ENCODE measurements at regions not wholly inside any gene's neighbourhood (a gene's known extent, or its start where the extent isn't known, plus 50 kb on each side); places are given as distances from the start of the nearest gene placed in this dataset.

GRCh38 chr6:170108456-170108855 is 182.4 kb downstream of the DLL1 start (continued):
- TF ChIP-seq RNF2 (IDR thresholded peaks at IDR 0.05; ENCODE audit: borderline replicate concordance, low read depth, low read length, missing control alignments, poor library complexity, severe bottlenecking) (no peak), SIRT6 (IDR thresholded peaks at IDR 0.05; ENCODE audit: low read length) (no peak), BACH1 (IDR thresholded peaks at IDR 0.05; ENCODE audit: low read length) (no peak), CREB1 (IDR thresholded peaks at IDR 0.05) (no peak), HDAC2 (IDR thresholded peaks at IDR 0.05; ENCODE audit: borderline replicate concordance in 1 of 2, low read depth in 2 of 2, low read length in 2 of 2) (no peak), SAP30 (IDR thresholded peaks at IDR 0.05; ENCODE audit: insufficient read depth, insufficient replicate concordance, low read length) (no peak)

Measured in H1 (cell line).